GM18517 (cell line): ENCODE measurements at regions not wholly inside any gene's neighbourhood (a gene's known extent, or its start where the extent isn't known, plus 50 kb on each side); places are given as distances from the start of the nearest gene placed in this dataset.

Source experiments
- ATAC-seq: cut with Tn5 transposase; IDR thresholded peaks from one replicate; pipeline ENCODE4 v1.9.1; 2021; ENCODE audit warnings: mild to moderate bottlenecking, moderate library complexity; ENCODE audit not compliant: unreplicated experiment

DNA sequence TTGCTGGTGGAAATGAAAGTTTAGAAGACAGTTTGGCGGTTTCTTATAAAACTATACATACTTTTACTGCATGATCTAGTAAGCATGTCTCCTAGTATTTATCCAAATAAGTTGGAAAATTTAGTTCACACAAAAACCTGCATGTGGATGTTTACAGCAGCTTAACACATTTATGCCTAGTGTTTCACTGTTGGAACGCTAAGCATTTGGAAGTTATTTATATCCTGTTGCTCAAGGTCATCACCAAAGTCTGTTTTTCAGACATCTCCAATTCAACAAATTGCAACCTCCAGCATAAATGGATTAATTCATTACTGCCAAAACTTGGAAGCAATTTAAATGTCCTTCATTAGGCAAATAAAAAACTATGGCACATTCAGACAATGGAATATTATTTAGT is 461.8 kb downstream of the SUCLA2 start:
- no peak for ATAC-seq

GRCh38 chr13:47523771-47524170 is 477.3 kb downstream of the SUCLA2 start:
- no peak for ATAC-seq

GRCh38 chr13:47521890-47522487 is 479.1 kb downstream of the SUCLA2 start:
- no peak for ATAC-seq

DNA sequence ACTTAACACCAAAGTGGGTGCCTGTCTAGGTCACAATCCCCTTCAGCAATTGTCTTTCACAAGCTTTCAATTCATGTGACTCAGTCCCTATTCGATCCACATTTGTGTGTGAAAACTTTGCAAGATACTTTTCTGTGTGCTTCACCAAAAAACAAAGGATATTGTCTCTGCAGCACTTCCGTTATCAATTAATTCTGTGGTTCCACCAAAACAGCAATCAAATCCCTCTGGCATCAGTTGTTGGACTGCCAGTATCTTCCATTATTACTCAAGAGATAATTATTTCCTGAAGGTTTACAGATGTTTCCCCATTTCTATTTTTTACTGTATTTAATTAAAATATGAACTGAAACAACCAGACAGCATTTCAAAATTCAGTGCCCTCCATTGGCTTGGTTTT is 481.4 kb downstream of the SUCLA2 start:
- no peak for ATAC-seq

DNA sequence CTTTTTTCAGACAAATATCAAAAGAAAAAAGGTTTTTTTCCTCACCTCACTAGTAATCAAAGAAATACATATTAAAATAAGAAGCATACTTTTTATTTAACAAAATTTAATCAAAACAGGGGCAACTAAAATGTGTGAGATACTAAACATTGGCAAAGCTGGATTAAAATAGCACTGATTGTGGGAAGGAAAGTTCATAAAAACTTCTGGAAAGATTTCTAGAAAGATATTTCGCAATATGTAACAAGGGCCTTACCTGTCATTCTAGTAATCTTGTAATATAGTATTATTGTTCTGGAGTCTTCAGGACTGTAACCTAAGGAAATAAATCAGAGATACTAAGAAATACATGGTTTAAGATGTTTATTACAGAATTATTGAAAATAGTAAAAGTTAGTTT is 482.5 kb downstream of the SUCLA2 start:
- no peak for ATAC-seq

DNA sequence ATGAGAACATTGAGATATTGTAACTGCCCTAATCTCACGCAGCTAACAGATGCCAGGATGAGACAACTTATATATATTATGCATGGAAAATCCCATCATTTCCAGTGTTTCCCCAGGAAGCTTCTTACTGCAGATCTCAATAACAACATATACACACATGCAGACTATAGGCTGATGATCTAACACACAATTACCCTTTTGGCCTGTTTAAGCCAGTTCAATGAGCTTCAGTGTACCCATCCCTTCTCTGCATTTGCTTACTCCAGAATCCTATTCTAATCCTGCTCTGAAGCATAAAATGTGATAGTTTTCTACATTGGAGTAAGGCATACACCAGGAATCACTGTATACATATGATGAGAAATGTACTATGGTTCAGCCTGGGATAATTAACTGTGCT is 489.4 kb downstream of the SUCLA2 start:
- no peak for ATAC-seq

GRCh38 chr13:47508527-47509228 is 492.4 kb downstream of the SUCLA2 start:
- no peak for ATAC-seq

- no peak for ATAC-seq
Measured at GRCh38 chr13:47503475-47503874, 497.6 kb downstream of the SUCLA2 start.

GRCh38 chr13:47502166-47502565 is 498.9 kb downstream of the SUCLA2 start:
- no peak for ATAC-seq

GRCh38 chr13:47499358-47500150 is 501.5 kb downstream of the SUCLA2 start:
- no peak for ATAC-seq

DNA sequence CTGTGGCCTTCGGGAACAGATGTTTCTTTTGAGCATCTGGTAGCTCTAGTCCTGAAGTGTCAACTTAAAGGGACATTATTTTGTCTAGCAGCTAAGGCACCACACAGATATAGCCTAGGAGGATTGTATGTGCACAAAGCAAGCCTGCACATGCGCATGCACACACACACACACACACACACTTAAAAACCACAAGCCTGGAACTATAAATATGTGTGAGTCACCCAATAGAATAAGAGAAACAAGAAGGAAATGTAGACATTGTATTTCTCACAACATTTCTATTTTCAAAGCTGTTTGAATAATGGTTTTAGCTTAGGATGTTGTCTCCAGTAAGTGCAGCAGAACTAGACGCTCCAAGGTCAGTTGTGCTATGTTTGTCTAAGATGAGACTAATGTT is 516.5 kb downstream of the SUCLA2 start:
- ATAC-seq: no peak

DNA sequence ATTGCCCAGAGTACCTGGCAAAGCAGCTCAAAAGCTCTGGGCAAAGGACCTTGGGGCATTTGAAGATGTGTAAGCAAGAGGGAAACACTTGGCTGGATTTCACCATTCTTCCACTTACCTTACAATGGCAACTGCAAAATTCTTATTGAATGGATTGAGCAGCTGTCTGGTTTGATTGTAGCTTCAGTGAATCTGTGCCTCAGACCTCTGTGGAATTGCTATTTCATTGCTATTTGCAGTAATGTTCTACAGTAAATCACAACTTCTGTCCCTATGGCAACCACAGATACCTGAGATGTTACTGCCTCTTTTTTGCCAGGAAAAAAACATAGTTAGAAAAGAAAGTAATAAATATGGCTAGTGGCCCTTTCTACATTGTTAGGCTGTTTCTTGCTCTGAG is 519.5 kb downstream of the SUCLA2 start:
- no peak for ATAC-seq

GRCh38 chr13:47480951-47481350 is 520.1 kb downstream of the SUCLA2 start:
- ATAC-seq: no peak

DNA sequence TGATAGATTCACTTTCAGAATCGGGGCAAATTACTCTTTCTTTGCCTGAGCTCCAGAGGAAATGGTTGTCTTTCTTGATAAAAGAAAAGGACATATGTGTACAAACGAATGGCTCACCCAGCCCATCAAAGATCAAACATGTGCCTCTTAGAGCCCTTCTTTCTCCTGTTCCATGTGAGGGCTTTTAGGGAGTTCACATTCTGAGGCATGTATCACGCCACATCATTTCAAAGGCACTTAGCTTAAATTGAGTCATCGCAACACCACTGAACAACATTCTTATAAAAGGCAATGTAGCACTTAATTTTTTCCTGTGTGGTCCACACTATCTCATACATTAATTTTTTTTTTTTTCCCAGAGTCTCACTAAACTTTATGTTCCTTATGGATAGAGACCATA is 521.0 kb downstream of the SUCLA2 start:
- no peak for ATAC-seq

GRCh38 chr13:47478985-47479384 is 522.1 kb downstream of the SUCLA2 start:
- ATAC-seq: no peak

GRCh38 chr13:47475441-47475948 is 525.6 kb downstream of the SUCLA2 start:
- ATAC-seq: no peak

GRCh38 chr13:47474839-47475238 is 526.2 kb downstream of the SUCLA2 start:
- no peak for ATAC-seq

- no peak for ATAC-seq
Measured at GRCh38 chr13:47474326-47474725, 526.7 kb downstream of the SUCLA2 start.

DNA sequence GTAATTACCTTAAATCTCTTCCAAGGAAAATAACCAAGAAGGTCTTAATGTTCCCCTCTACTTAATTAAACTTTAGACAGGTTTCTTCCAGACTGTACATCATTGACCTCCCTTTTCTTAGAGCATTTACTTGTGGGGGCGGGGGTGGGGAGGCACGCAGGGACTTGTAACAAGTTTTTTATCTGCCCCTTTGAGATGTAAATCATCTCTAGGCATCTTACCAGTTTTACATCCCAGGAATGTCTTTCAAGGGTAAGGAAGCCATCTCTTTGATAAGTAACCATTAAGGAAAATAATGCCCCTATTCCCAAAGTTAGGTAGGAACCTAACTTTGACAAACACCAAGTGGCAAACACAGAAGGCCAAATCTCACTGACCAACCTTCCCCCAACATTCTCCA is 528.6 kb downstream of the SUCLA2 start:
- no peak for ATAC-seq

DNA sequence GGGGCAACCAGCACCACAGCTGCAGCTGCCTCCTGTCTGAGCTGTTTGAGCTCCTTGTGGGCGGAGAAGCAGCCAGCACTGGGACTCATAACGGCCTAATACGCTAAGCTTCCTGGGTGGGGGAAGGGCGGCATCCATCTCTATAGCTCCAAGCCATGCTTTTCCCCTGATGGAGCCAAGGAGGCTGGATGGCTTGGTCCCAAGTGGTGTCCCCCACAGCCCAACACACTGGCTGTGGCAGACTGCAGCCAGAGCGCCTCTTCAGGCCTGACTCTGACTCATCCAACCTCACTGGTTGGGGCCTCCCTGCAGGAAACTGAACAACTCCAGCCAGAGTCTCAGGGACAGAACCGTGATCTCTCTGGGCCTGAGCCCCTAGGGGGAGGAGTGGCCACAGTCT is 537.3 kb downstream of the SUCLA2 start:
- no peak for ATAC-seq

DNA sequence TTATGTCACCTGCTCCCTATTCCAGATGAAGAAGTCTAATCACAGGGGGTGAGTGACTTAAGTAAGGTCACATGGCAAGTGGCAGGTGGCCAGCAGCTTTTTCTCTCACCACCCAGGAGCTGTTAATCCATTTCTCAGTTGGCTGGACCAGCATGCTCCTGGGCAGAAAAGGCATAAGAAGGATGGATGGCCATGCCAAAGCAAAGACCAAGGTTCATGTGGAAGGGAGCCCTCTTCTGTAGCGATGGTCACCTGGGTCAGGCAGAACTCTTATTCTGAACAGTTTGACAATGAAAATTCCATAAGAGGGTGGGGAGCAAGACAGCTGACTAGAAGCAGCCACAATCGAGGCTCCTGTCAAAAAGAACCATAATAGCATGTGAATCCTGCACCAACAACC is 538.1 kb downstream of the SUCLA2 start:
- ATAC-seq: no peak

DNA sequence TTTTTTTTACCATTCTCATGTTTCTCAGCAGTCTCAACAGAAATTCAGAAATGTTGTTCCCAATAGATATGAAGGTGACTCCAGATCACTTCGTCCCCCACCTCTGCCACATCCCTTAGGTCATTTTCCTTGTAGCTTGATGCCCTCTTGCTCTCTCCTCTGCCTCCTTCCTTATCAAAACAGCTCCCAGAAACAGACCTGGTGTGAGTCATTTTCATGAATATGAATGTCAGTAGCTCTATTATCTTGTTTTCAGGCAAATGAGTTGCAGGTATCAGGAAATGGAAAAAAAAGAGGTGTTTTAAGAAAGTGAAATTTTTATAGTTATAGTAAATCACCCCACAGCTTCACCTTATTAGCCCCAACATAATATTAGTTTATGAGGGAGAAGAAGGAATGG is 539.3 kb downstream of the SUCLA2 start:
- ATAC-seq: no peak
